SK-N-SH (cell line): ENCODE measurements at regions not wholly inside any gene's neighbourhood (a gene's known extent, or its start where the extent isn't known, plus 50 kb on each side); places are given as distances from the start of the nearest gene placed in this dataset.

Experiments
- CTCF ChIA-PET: fragments of 300-600, 350-600 bp; formaldehyde crosslinking; extraction: SDS; loops from one replicate; lab custom pipeline; 2021; lab: Yijun Ruan, JAX
- POLR2A ChIA-PET: fragments of 350-600 bp; sonication (Branson Sonifier 250); formaldehyde crosslinking; extraction: SDS; loops from one replicate; lab custom pipeline; 2020; ENCODE audit warnings: antibody characterized with exemption, inconsistent platforms; lab: Yijun Ruan, JAX
- DNase-seq: peaks from one replicate; pipeline ENCODE4 v3.0.0; 2012
- H2AFZ ChIP-seq: fragments of 200-600 bp; sonication (generic); 2 replicates; pipeline ENCODE4 v1.8.1; 2016; ENCODE audit warnings: antibody characterized with exemption, mild to moderate bottlenecking, low read depth
- H3F3A ChIP-seq: fragments of 200-600 bp; sonication (generic); replicated peaks from 2 replicates; pipeline ENCODE3; 2016; ENCODE audit warnings: antibody characterized with exemption, mild to moderate bottlenecking; ENCODE audit not compliant: insufficient read depth
- H3K27ac ChIP-seq, 2 experiments: fragments of 200-500 bp in 1 of 2; fragments of 200-600 bp in 1 of 2; sonication (Bioruptor generic) in 1 of 2; sonication (generic), shearing (Covaris generic) in 1 of 2; 2 replicates each; pipeline versions ENCODE4 v1.5.1 to v1.6.1; 2014 to 2016; ENCODE audit warnings: low read depth in 2 of 2, inconsistent platforms in 1 of 2, low read length in 1 of 2, mild to moderate bottlenecking in 1 of 2, mixed read lengths in 1 of 2
- H3K27me3 ChIP-seq: fragments of 200-600 bp; sonication (generic), shearing (Covaris generic); 2 replicates; pipeline ENCODE4 v1.6.1; 2016; ENCODE audit warnings: mixed run types; ENCODE audit not compliant: insufficient read depth
- H3K36me3 ChIP-seq, 2 experiments: fragments of 200-500 bp in 1 of 2; fragments of 200-600 bp in 1 of 2; sonication (Bioruptor generic) in 1 of 2; sonication (generic) in 1 of 2; replicated peaks in 1 of 2; 2 replicates each; pipeline versions ENCODE3 to v1.5.1; 2014 to 2016; ENCODE audit warnings: low read length in 1 of 2, mild to moderate bottlenecking in 1 of 2; ENCODE audit not compliant: insufficient read depth in 2 of 2, control insufficient read depth in 1 of 2
- H3K4me1 ChIP-seq, 2 experiments: fragments of 200-500 bp in 1 of 2; fragments of 200-600 bp in 1 of 2; sonication (Bioruptor generic) in 1 of 2; sonication (generic), shearing (Covaris generic) in 1 of 2; 2 replicates each; pipeline versions ENCODE4 v1.5.1 to v1.6.1; 2014 to 2016; ENCODE audit warnings: low read depth in 1 of 2, low read length in 1 of 2, mixed run types in 1 of 2; ENCODE audit not compliant: insufficient read depth in 2 of 2, control insufficient read depth in 1 of 2
- H3K4me2 ChIP-seq: fragments of 200-600 bp; sonication (generic), shearing (Covaris generic); 2 replicates; pipeline ENCODE4 v1.6.1; 2017; ENCODE audit warnings: mixed run types
- H3K4me3 ChIP-seq, 2 experiments: fragments of 200-500 bp in 1 of 2; fragments of 200-600 bp in 1 of 2; sonication (Bioruptor generic) in 1 of 2; sonication (generic), shearing (Covaris generic) in 1 of 2; 2 replicates each; pipeline versions ENCODE4 v1.5.1 to v1.8.1; 2014 to 2016; ENCODE audit warnings: low read depth in 2 of 2, inconsistent platforms in 1 of 2, low read length in 1 of 2, mild to moderate bottlenecking in 1 of 2, mixed read lengths in 1 of 2, moderate library complexity in 1 of 2
- H3K79me2 ChIP-seq: fragments of 200-600 bp; sonication (generic); 2 replicates; pipeline ENCODE4 v1.8.1; 2017; ENCODE audit warnings: mild to moderate bottlenecking; ENCODE audit not compliant: insufficient read depth
- H3K9ac ChIP-seq: fragments of 200-600 bp; sonication (generic); 2 replicates; pipeline ENCODE4 v1.6.1; 2017; ENCODE audit warnings: mixed run types
- H3K9me2 ChIP-seq: fragments of 200-600 bp; sonication (generic); 2 replicates; pipeline ENCODE4 v1.6.1; 2017; ENCODE audit warnings: mixed run types
- H3K9me3 ChIP-seq: fragments of 200-600 bp; sonication (generic); 2 replicates; pipeline ENCODE4 v1.6.1; 2017; ENCODE audit warnings: mixed run types, mild to moderate bottlenecking, moderate library complexity
- H4K20me1 ChIP-seq: fragments of 200-600 bp; sonication (generic); 2 replicates; pipeline ENCODE4 v1.6.1; 2017; ENCODE audit warnings: mild to moderate bottlenecking, mixed run types; ENCODE audit not compliant: insufficient read depth
- ELF1 ChIP-seq: IDR thresholded peaks from 2 replicates; pipeline ENCODE4 v1.4.0; 2012
- EZH2phosphoT487 ChIP-seq: fragments of 200-600 bp; sonication (generic); IDR thresholded peaks from 2 replicates; pipeline ENCODE4 v1.6.1; 2017; ENCODE audit warnings: low read depth, mixed run types, mild to moderate bottlenecking, antibody characterized with exemption, moderate library complexity, borderline replicate concordance
- FOSL2 ChIP-seq: IDR thresholded peaks from 2 replicates; pipeline ENCODE4 v1.4.0; 2012; ENCODE audit warnings: low read depth, mild to moderate bottlenecking, moderate library complexity, borderline replicate concordance
- FOXJ3 ChIP-seq: sonication (generic); formaldehyde crosslinking; IDR thresholded peaks from 2 replicates; pipeline ENCODE4 v1.5.1; 2020; ENCODE audit warnings: mild to moderate bottlenecking, missing genetic modification reagents
- FOXM1 ChIP-seq: IDR thresholded peaks from 2 replicates; pipeline ENCODE4 v1.4.0; 2012; ENCODE audit warnings: low read depth, mild to moderate bottlenecking
- GATA2 ChIP-seq: sonication (generic); formaldehyde crosslinking; IDR thresholded peaks from 2 replicates; pipeline ENCODE4 v1.5.0; 2020; ENCODE audit warnings: mild to moderate bottlenecking, missing genetic modification reagents
- MXI1 ChIP-seq: IDR thresholded peaks from 2 replicates; pipeline ENCODE4 v1.6.1; 2012; ENCODE audit warnings: mild to moderate bottlenecking, low read depth, low read length, improper control_type of control experiment
- RXRA ChIP-seq: IDR thresholded peaks from 2 replicates; pipeline ENCODE4 v1.4.0; 2012; ENCODE audit warnings: low read depth, mild to moderate bottlenecking, borderline replicate concordance
- SMC3 ChIP-seq: IDR thresholded peaks from 2 replicates; pipeline ENCODE4 v1.6.1; 2012; ENCODE audit warnings: low read depth, low read length, improper control_type of control experiment
- TAF1 ChIP-seq: IDR thresholded peaks from 2 replicates; pipeline ENCODE4 v1.6.1; 2012; ENCODE audit warnings: low read depth, mild to moderate bottlenecking, low read length, moderate library complexity, borderline replicate concordance
- TCF12 ChIP-seq: IDR thresholded peaks from 2 replicates; pipeline ENCODE4 v1.4.0; 2012
- TEAD4 ChIP-seq: IDR thresholded peaks from 2 replicates; pipeline ENCODE4 v1.4.0; 2012; ENCODE audit warnings: mild to moderate bottlenecking, borderline replicate concordance; ENCODE audit not compliant: insufficient read depth
- YY1 ChIP-seq: IDR thresholded peaks from 2 replicates; pipeline ENCODE4 v1.4.0; 2012; ENCODE audit warnings: low read depth, mild to moderate bottlenecking
- WGBS: methylation state at CpG from one replicate; pipeline ENCODE4 v1.1.6; 2017; ENCODE audit warnings: low lambda C conversion rate; 5-methylcytosine and 5-hydroxymethylcytosine counted together
- TF ChIP-seq, protein P1 (sequence below): IDR thresholded peaks from 2 replicates; pipeline ENCODE4 v1.6.1; 2012; ENCODE audit warnings: mild to moderate bottlenecking, low read depth, low read length, moderate library complexity
- TF ChIP-seq, protein P2 (sequence below): fragments of 200-600 bp; sonication (generic); IDR thresholded peaks from 2 replicates; pipeline ENCODE4 v1.6.1; 2017; ENCODE audit warnings: antibody characterized with exemption, mild to moderate bottlenecking, moderate library complexity
- TF ChIP-seq, protein P3 (sequence below): fragments of 150-350 bp; IDR thresholded peaks from 2 replicates; pipeline ENCODE4 v1.6.1; 2016; ENCODE audit warnings: mild to moderate bottlenecking, low read depth, low read length
- TF ChIP-seq, protein P4 (sequence below): IDR thresholded peaks from 2 replicates; pipeline ENCODE4; 2012
- TF ChIP-seq, protein P5 (sequence below): IDR thresholded peaks from 2 replicates; pipeline ENCODE4 v1.4.0; 2012; ENCODE audit warnings: low read depth, borderline replicate concordance

DNA sequence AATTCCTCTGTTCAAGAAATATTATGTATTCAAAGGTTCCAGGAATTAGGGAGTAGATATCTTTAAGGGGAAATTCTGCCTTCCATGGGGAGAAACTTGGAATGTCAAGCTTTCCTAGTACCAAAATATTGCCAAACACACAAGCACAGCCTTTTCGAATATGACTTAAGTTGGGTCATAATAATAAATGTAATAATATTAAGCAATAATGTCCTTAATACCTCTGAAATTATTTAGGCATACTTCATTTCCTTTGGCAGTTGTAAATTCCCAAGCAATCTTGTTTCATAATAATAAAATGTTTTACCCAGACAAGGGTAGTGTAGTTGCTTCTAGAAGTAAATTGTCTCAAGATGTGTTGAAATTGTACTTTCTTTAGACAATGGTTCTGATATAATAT, 630.3 kb upstream of the CDH18 start:
- H3K9me2 ChIP-seq = no peaks in the 10 kb centered on the region
- H3F3A ChIP-seq = no peaks in the 10 kb centered on the region
- ChIA-PET CTCF (no interaction called here), POLR2A (no interaction called here)
- H3K27ac ChIP-seq = no peak overlapping the region
- H3K9ac ChIP-seq = no peak overlapping the region
- no peaks in the 10 kb centered on the region for H3K79me2 ChIP-seq
- H3K4me3 ChIP-seq = no peak overlapping the region
- H3K9me3 ChIP-seq = no peaks in the 10 kb centered on the region
- no peaks in the 10 kb centered on the region for H4K20me1 ChIP-seq
- TF ChIP-seq, protein P1, sequence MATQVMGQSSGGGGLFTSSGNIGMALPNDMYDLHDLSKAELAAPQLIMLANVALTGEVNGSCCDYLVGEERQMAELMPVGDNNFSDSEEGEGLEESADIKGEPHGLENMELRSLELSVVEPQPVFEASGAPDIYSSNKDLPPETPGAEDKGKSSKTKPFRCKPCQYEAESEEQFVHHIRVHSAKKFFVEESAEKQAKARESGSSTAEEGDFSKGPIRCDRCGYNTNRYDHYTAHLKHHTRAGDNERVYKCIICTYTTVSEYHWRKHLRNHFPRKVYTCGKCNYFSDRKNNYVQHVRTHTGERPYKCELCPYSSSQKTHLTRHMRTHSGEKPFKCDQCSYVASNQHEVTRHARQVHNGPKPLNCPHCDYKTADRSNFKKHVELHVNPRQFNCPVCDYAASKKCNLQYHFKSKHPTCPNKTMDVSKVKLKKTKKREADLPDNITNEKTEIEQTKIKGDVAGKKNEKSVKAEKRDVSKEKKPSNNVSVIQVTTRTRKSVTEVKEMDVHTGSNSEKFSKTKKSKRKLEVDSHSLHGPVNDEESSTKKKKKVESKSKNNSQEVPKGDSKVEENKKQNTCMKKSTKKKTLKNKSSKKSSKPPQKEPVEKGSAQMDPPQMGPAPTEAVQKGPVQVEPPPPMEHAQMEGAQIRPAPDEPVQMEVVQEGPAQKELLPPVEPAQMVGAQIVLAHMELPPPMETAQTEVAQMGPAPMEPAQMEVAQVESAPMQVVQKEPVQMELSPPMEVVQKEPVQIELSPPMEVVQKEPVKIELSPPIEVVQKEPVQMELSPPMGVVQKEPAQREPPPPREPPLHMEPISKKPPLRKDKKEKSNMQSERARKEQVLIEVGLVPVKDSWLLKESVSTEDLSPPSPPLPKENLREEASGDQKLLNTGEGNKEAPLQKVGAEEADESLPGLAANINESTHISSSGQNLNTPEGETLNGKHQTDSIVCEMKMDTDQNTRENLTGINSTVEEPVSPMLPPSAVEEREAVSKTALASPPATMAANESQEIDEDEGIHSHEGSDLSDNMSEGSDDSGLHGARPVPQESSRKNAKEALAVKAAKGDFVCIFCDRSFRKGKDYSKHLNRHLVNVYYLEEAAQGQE = no peak
- no peak for TF ChIP-seq TCF12
- no peak for TF ChIP-seq ELF1
- TF ChIP-seq, protein P2, sequence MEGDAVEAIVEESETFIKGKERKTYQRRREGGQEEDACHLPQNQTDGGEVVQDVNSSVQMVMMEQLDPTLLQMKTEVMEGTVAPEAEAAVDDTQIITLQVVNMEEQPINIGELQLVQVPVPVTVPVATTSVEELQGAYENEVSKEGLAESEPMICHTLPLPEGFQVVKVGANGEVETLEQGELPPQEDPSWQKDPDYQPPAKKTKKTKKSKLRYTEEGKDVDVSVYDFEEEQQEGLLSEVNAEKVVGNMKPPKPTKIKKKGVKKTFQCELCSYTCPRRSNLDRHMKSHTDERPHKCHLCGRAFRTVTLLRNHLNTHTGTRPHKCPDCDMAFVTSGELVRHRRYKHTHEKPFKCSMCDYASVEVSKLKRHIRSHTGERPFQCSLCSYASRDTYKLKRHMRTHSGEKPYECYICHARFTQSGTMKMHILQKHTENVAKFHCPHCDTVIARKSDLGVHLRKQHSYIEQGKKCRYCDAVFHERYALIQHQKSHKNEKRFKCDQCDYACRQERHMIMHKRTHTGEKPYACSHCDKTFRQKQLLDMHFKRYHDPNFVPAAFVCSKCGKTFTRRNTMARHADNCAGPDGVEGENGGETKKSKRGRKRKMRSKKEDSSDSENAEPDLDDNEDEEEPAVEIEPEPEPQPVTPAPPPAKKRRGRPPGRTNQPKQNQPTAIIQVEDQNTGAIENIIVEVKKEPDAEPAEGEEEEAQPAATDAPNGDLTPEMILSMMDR = no peak
- no peak for TF ChIP-seq EZH2phosphoT487
- TF ChIP-seq, protein P3, sequence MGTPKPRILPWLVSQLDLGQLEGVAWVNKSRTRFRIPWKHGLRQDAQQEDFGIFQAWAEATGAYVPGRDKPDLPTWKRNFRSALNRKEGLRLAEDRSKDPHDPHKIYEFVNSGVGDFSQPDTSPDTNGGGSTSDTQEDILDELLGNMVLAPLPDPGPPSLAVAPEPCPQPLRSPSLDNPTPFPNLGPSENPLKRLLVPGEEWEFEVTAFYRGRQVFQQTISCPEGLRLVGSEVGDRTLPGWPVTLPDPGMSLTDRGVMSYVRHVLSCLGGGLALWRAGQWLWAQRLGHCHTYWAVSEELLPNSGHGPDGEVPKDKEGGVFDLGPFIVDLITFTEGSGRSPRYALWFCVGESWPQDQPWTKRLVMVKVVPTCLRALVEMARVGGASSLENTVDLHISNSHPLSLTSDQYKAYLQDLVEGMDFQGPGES = no peak
- TF ChIP-seq MXI1 = no peak
- no peak for TF ChIP-seq FOSL2
- TF ChIP-seq, protein P4, sequence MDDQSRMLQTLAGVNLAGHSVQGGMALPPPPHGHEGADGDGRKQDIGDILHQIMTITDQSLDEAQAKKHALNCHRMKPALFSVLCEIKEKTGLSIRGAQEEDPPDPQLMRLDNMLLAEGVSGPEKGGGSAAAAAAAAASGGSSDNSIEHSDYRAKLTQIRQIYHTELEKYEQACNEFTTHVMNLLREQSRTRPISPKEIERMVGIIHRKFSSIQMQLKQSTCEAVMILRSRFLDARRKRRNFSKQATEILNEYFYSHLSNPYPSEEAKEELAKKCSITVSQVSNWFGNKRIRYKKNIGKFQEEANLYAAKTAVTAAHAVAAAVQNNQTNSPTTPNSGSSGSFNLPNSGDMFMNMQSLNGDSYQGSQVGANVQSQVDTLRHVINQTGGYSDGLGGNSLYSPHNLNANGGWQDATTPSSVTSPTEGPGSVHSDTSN = no peak
- no peak for TF ChIP-seq FOXJ3 (CRISPR knock-in tag)
- no peak for TF ChIP-seq RXRA
- no peak for TF ChIP-seq FOXM1
- no peak for TF ChIP-seq SMC3
- no peak for TF ChIP-seq YY1
- TF ChIP-seq, protein P5, sequence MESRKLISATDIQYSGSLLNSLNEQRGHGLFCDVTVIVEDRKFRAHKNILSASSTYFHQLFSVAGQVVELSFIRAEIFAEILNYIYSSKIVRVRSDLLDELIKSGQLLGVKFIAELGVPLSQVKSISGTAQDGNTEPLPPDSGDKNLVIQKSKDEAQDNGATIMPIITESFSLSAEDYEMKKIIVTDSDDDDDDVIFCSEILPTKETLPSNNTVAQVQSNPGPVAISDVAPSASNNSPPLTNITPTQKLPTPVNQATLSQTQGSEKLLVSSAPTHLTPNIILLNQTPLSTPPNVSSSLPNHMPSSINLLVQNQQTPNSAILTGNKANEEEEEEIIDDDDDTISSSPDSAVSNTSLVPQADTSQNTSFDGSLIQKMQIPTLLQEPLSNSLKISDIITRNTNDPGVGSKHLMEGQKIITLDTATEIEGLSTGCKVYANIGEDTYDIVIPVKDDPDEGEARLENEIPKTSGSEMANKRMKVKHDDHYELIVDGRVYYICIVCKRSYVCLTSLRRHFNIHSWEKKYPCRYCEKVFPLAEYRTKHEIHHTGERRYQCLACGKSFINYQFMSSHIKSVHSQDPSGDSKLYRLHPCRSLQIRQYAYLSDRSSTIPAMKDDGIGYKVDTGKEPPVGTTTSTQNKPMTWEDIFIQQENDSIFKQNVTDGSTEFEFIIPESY = no peak
- no peak for TF ChIP-seq TEAD4
- no peak for TF ChIP-seq GATA2
- no peak for TF ChIP-seq TAF1
- 13% methylated on average over 1 of the region's 1 CpG for WGBS
- H3K27me3 ChIP-seq = no peaks in the 10 kb centered on the region
- DNase-seq = no peak
- no peak overlapping the region for H2AFZ ChIP-seq
- no peak overlapping the region for H3K4me2 ChIP-seq
- no peaks in the 10 kb centered on the region for H3K36me3 ChIP-seq
- no peaks in the 10 kb centered on the region for H3K4me1 ChIP-seq
